ENCODE measurements at regions not wholly inside any gene's neighbourhood (a gene's known extent, or its start where the extent isn't known, plus 50 kb on each side); places are given as distances from the start of the nearest gene placed in this dataset.

DNA sequence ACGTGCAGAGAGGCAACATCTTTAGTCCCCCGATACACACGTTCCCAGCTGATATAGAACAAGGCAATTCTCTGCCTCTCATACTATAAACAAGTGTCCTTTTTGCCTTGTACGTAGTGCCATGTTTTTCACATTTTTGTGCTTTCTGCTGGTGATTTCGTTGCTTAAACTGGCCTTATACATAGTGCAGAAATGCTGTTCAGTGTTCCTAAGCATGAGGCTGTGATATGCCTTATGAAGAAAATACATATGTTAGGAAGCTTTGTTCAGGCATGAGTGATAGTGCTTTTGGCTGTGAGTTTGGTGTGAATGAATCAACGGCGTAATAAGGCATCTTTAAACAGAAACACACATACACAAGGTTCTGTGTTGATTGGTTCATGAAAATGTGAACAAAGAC, 77.2 kb downstream of the KATNIP start:
- no peak for TF ChIP-seq SUZ12 (IDR thresholded peaks at IDR 0.05)
- no peak for TF ChIP-seq SP1 (IDR thresholded peaks at IDR 0.05)
- TF ChIP-seq FOXK2 (IDR thresholded peaks at IDR 0.05), result no peak
- no peak for TF ChIP-seq BHLHE40 (IDR thresholded peaks at IDR 0.05; ENCODE audit: borderline replicate concordance)
- TF ChIP-seq LEF1 (IDR thresholded peaks at IDR 0.05; ENCODE audit: borderline replicate concordance), result no peak
- TF ChIP-seq FOXA1 (IDR thresholded peaks at IDR 0.05), result no peak
- TF ChIP-seq ZNF384 (IDR thresholded peaks at IDR 0.05), result no peak
- TF ChIP-seq FOXM1 (IDR thresholded peaks at IDR 0.05; ENCODE audit: borderline replicate concordance), result no peak

All from HEK293T (cell line).